ENCODE measurements at regions not wholly inside any gene's neighbourhood (a gene's known extent, or its start where the extent isn't known, plus 50 kb on each side); places are given as distances from the start of the nearest gene placed in this dataset.

- TF ChIP-seq, protein P1, sequence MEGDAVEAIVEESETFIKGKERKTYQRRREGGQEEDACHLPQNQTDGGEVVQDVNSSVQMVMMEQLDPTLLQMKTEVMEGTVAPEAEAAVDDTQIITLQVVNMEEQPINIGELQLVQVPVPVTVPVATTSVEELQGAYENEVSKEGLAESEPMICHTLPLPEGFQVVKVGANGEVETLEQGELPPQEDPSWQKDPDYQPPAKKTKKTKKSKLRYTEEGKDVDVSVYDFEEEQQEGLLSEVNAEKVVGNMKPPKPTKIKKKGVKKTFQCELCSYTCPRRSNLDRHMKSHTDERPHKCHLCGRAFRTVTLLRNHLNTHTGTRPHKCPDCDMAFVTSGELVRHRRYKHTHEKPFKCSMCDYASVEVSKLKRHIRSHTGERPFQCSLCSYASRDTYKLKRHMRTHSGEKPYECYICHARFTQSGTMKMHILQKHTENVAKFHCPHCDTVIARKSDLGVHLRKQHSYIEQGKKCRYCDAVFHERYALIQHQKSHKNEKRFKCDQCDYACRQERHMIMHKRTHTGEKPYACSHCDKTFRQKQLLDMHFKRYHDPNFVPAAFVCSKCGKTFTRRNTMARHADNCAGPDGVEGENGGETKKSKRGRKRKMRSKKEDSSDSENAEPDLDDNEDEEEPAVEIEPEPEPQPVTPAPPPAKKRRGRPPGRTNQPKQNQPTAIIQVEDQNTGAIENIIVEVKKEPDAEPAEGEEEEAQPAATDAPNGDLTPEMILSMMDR (conservative IDR thresholded peaks at IDR 0.05; ENCODE audit: low read length): no peak
- no peak for TF ChIP-seq EZH2phosphoT487 (IDR thresholded peaks at IDR 0.05; ENCODE audit: borderline replicate concordance, low read depth, low read length)
Observed at GRCh38 chr11:8814923-8815240, 96.1 kb upstream of the AKIP1 start.

All from OCI-LY7 (cell line).